A673 (cell line): ENCODE measurements at regions not wholly inside any gene's neighbourhood (a gene's known extent, or its start where the extent isn't known, plus 50 kb on each side); places are given as distances from the start of the nearest gene placed in this dataset.

Source experiments
- BruUV-seq: library from RNA; stranded (reverse); fragments of 400-500 nt; replicated peaks from 2 replicates; lab custom pipeline; 2021; lab: Mats Ljungman, UMichigan
- CTCF ChIA-PET: fragments of 300-600 bp; sonication (Branson Sonifier 250); formaldehyde crosslinking; loops from one replicate; lab custom pipeline; 2022; ENCODE audit warnings: antibody characterized with exemption; lab: Charles Lee
- POLR2A ChIA-PET: fragments of 300-600 bp; sonication (Branson Sonifier 250); formaldehyde crosslinking; loops from one replicate; lab custom pipeline; 2022; ENCODE audit warnings: antibody characterized with exemption; ENCODE audit not compliant: low non-redundant PET; lab: Charles Lee
- DNase-seq: peaks from one replicate; pipeline ENCODE4 v3.0.0-alpha.2; 2015; ENCODE audit warnings: low spot score
- H3K27ac ChIP-seq: fragments of 200-600 bp; sonication (generic); 2 replicates; pipeline ENCODE4 v1.5.1; 2016; ENCODE audit warnings: mixed run types, low read depth, mild to moderate bottlenecking, mixed read lengths, antibody characterized with exemption, low read length; ENCODE audit not compliant: poor library complexity, severe bottlenecking
- H3K27me3 ChIP-seq: fragments of 200-600 bp; sonication (generic); replicated peaks from 2 replicates; pipeline ENCODE4 v1.6.1; 2017; ENCODE audit warnings: mixed run types, low read depth, mild to moderate bottlenecking, mixed read lengths, antibody characterized with exemption, low read length; ENCODE audit not compliant: insufficient read depth, poor library complexity
- H3K36me3 ChIP-seq: fragments of 200-600 bp; sonication (generic); 2 replicates; pipeline ENCODE4 v1.6.1; 2016; ENCODE audit warnings: mixed run types, mild to moderate bottlenecking, mixed read lengths, antibody characterized with exemption, low read length; ENCODE audit not compliant: insufficient read depth, poor library complexity, severe bottlenecking
- H3K4me1 ChIP-seq: fragments of 200-600 bp; sonication (generic); 2 replicates; pipeline ENCODE4 v1.6.1; 2017; ENCODE audit warnings: mixed run types, mild to moderate bottlenecking, mixed read lengths, antibody characterized with exemption, low read length; ENCODE audit not compliant: insufficient read depth, poor library complexity, severe bottlenecking
- H3K4me3 ChIP-seq: fragments of 200-600 bp; sonication (generic); 2 replicates; pipeline ENCODE4 v1.5.1; 2016; ENCODE audit warnings: low read depth, mixed run types, mild to moderate bottlenecking, mixed read lengths, low read length; ENCODE audit not compliant: poor library complexity, severe bottlenecking
- H3K9me3 ChIP-seq: fragments of 200-600 bp; sonication (generic); 2 replicates; pipeline ENCODE4 v1.6.1; 2016; ENCODE audit warnings: mixed run types, low read depth, mild to moderate bottlenecking, mixed read lengths, antibody characterized with exemption, low read length; ENCODE audit not compliant: poor library complexity, severe bottlenecking
- CTCF ChIP-seq: fragments of 300-800, 200-600 bp; sonication (generic); conservative IDR thresholded peaks from 2 replicates; pipeline ENCODE4 v1.5.1; 2017; ENCODE audit warnings: low read depth, mild to moderate bottlenecking, antibody characterized with exemption, low read length, moderate library complexity, mixed read lengths
- EZH2 ChIP-seq: fragments of 200-600 bp; sonication (generic); IDR thresholded peaks from 2 replicates; pipeline ENCODE4 v1.6.1; 2017; ENCODE audit warnings: borderline replicate concordance, low read depth, mild to moderate bottlenecking, mixed read lengths, antibody characterized with exemption, low read length; ENCODE audit not compliant: poor library complexity, severe bottlenecking
- intact Hi-C: fragments of 100-400 bp; cut with micrococcal nuclease; formaldehyde crosslinking; loops from one replicate; pipeline ENCODE4 v1.10.0; 2022; ENCODE audit not compliant: unreplicated experiment

- H3K36me3 ChIP-seq: no peaks in the 10 kb centered on the region
- TF ChIP-seq CTCF (no peak), EZH2 (no peak)
- DNase-seq: no peak
- no TSS peak for BruUV-seq
- H3K4me3 ChIP-seq: no peak overlapping the region
- H3K27me3 ChIP-seq: no peaks in the 10 kb centered on the region
- POLR2A ChIA-PET: no interaction called here
- peaks cover 3% of the 10 kb centered on the region for H3K9me3 ChIP-seq
- CTCF ChIA-PET: no interaction called here
- intact Hi-C loops: no loop called here
- H3K27ac ChIP-seq: no peak overlapping the region
- H3K4me1 ChIP-seq: no peaks in the 10 kb centered on the region
Observed at GRCh38 chr10:120996456-120997034, 145.4 kb downstream of the WDR11 start.

GRCh38 chr10:120997313-120997712, 146.2 kb downstream of the WDR11 start:
- intact Hi-C loops: no loop called here

GRCh38 chr10:120997756-120998155, 146.6 kb downstream of the WDR11 start:
- Histone ChIP-seq H3K9me3 (peaks cover 3% of the 10 kb centered on the region), H3K27ac (no peak overlapping the region), H3K4me3 (no peak overlapping the region), H3K27me3 (no peaks in the 10 kb centered on the region), H3K36me3 (no peaks in the 10 kb centered on the region), H3K4me1 (no peaks in the 10 kb centered on the region)
- TF ChIP-seq CTCF: no peak
- TF ChIP-seq EZH2: no peak
- DNase-seq: no peak
- ChIA-PET CTCF (interaction anchor here (1.1 kb wide), 1 partner anchor 94 kb away, joined by 3 read pairs; no protein-coding TSS in a partner anchor), POLR2A (no interaction called here)
- intact Hi-C loops: no loop called here
- BruUV-seq: no TSS peak

More at GRCh38 chr10:120997313-120997712, 146.2 kb downstream of the WDR11 start:
- peaks cover 3% of the 10 kb centered on the region for H3K9me3 ChIP-seq
- DNase-seq: no peak
- ChIA-PET POLR2A (no interaction called here), CTCF (interaction anchor here (1.1 kb wide), 1 partner anchor 94 kb away, joined by 3 read pairs; no protein-coding TSS in a partner anchor)
- no TSS peak for BruUV-seq
- no peaks in the 10 kb centered on the region for H3K4me1 ChIP-seq
- no peaks in the 10 kb centered on the region for H3K36me3 ChIP-seq
- H3K27ac ChIP-seq: no peak overlapping the region
- TF ChIP-seq EZH2: no peak
- TF ChIP-seq CTCF: no peak
- no peak overlapping the region for H3K4me3 ChIP-seq
- H3K27me3 ChIP-seq: no peaks in the 10 kb centered on the region
